ENCODE measurements at regions not wholly inside any gene's neighbourhood (a gene's known extent, or its start where the extent isn't known, plus 50 kb on each side); places are given as distances from the start of the nearest gene placed in this dataset.
"Not testable (repeated sequence)": the region's sequence is repeated elsewhere in the genome, so short reads cannot be mapped to it uniquely, and the experiment has no call there.

DNA sequence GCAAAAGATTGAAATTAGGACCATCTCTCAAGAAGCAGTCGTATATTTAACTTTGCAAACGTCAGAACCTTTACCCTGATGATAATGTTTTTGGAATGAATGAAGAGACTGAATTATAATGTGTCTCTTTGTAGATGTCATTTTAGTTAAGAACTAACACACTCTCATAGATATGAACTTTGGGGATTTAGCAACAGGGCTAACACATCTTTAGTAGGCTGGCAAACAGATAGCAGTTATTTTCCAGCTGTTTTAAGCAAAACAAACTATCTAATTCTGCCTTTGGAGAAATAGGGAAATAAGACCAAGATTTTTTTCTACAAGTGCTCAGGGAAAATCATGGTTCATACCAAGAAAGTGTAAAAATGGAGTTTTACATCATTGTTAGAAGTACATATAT is 469.7 kb downstream of the SPATA31D1 start:
- no peak for DNase-seq

DNA sequence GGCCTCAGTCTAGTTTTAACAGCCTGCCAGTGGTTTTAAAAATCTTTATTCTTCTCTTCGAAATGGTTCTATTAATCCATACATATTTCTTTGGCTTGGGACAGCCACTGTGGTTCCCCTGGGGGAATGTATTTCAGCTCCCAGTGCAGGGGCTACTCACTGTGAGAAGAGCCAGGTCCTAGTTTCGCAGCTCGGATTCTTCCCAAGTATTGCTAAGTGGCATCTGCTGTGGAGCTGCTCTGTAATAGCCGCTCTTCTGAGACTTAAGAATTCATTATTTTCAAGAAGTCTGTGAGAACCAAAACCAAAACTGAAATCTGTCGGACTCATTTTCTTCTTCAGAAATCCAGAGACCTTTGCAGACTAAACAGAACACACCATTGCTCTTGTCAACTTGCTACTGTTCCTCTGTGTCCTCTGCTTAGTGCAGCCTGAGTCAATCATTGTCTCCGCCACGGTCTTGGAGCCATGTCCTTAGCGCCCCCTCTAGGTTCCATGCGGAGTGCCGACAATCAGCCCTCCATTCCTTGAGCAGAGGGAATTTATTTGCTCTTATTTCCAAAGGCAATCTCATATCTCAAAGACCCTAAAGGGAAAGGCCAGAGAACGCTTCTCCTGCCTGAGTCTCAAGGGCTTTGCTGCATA is 478.2 kb downstream of the SPATA31D1 start:
- no peak for DNase-seq

DNA sequence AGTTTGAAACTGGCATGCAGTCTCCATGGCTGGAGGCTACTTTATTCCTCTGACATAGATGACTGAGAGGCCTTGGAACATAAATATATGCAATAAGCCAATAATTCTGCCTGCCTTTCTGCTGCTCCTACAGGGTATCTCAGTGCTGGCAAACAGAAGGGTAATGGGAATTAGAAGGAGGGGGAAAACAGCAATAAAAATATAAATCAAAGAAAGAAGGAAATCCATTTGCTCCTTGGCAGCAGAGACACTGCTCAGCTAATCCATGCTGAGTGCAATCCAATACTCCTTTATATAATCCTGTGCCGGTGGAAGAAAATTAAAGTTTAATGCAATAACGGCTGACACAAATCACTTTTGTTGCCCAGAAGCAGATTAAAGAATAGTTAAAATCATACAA is 478.9 kb downstream of the SPATA31D1 start:
- DNase-seq: no peak

DNA sequence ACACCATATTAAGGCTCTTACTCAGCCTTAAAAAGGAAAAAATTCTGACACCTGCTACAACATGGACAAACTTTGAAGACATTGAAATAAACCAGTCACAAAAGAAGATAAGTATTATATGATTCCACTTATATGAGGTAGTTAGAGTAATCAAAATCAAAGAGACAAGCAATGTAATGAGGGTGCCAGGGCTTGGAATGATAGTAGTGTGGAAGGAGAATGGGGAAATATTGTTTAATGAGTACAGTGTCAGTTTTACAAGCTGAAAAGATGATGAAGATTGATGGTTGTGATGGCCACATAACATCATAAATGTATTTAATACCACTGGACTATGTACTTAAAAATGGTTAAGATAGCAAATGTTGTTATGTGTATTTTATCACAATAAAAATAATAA is 485.7 kb downstream of the SPATA31D1 start:
- DNase-seq: no peak

DNA sequence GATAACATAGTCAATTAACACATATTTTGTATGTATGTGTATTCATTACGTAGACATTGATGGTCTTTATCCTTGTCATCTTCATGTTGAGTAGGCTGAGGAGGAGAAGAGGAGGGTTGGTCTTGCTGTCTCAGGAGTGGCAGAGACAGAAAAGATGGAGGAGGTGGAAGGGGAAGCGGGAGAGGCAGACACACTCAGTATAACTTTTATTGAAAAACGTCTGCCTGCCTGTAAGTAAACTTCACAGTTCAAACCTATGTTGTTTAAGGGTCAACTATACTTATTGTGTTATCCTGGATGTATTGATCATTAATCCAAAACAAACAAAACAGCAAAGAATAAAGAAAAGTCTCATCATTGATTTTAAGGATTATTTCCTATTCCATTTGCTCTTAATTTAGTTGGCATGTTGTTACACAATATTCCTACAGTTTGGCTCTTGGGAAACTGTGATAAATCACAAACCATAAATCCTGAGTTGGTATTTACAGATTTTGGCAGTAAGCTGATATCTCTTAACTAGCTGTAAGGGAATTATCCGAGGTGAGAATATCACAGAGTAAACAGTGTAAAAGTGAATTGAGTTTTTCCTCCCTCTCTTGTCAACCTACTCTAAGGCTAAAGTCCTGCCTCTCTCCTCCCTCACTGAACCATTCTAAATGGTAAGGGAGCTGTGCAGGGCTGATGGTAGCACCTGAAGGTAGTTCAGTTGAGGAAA is 487.2 kb downstream of the SPATA31D1 start:
- no peak for DNase-seq

DNA sequence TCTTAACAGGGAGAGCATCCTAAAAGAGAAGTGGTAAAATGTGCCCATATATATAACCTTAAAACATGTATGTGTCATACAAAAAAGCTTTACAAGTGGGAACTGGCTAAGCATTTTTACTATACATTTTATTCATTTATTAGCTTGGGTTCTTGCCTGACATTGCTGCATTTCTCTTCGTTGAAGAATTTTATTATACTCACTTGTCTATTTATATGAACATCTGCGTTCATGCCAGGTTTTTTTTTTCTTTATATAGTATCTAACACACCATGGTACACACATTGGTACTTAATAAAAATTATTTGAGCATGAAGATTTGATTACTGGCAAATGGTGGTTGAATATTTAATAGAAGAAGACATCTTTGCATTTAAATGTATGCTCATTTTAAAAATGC is 492.3 kb downstream of the SPATA31D1 start:
- no peak for DNase-seq

DNA sequence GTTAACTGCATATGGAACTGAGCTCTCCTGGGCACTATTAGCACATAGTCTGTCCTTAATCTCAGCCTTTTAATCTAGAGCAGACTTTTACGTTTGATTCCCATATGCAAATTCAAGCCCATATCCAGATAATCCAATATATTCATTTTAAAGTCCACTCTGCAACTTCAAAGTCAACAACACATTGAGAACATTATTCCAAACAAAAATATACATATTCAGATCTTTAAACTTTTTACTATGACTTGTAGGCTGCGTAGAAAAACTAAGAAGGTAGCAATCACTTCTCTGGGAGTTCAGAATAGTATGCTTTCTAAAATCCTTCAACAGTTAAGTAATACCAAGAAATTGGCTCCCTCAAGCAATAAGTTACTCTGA is 499.4 kb downstream of the SPATA31D1 start:
- DNase-seq: no peak

DNA sequence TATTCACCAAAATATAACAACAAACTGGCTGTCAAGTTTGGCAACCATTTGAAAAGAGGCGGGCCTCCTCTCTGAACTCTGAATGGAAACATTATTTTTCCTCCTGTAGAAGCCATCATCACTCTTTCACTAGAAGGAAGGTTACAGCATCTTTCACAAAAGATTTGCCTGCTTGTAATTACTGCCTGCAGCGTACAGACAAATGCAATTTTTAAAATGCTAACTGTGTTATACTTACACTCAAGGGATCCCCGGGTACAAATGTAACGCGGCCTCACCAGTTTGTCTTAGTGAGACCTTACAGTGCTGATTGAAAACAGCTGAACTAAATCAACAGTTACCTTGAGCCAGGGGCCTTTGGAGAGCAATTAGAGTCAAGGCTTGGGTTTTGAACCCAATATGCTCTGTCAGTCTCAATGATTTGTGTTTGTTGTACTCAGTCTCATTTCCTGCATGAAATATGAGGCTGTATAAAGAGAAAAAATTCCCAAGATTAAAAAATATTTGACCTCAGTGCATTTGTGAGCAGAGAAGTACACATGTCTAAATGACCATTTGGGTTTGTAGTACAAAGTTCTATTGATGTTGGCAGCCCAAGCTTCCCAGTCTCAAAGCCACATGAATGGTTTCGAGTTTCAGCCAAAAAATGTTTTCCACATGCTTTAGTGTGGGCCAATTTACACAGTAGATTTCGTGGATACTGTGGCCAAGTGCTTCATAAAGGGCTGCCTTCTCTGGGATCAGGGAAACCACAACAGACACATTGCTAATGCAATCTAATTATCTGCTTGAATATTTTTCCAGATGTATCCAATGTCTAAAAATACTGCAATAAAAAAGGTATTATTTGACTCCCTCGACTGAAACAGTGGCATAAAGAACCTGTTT is 500.0 kb downstream of the SPATA31D1 start:
- DNase-seq: peak; percentile 75

DNA sequence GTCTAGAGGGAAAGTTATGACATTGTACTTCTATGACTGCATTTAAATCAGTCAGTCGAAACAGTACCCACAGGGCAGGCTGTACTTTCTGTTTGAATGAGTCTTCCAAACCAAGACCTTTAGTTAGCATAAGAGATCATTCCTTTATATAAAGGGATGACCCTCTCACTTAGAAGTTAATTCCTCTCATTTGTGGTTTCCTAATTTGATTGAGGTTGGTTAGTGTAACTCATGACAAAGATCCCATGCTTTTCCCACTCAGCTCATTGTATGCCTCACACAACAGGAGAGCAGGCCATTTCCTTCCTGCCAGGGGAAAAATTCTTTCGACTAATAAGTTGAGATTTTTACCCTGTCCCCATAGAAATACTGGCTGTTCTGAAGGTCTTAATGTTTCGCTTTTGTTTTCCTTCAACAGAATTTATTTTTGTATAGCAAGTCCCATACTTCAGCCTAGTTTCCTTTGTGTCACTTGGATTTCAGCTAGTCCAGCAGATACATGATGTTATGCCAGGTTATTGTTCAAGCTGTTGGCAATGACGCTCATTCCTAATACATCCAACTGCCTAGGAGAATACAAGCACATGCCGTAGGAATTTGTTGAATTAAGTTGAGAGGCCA is 500.7 kb downstream of the SPATA31D1 start:
- no peak for DNase-seq

DNA sequence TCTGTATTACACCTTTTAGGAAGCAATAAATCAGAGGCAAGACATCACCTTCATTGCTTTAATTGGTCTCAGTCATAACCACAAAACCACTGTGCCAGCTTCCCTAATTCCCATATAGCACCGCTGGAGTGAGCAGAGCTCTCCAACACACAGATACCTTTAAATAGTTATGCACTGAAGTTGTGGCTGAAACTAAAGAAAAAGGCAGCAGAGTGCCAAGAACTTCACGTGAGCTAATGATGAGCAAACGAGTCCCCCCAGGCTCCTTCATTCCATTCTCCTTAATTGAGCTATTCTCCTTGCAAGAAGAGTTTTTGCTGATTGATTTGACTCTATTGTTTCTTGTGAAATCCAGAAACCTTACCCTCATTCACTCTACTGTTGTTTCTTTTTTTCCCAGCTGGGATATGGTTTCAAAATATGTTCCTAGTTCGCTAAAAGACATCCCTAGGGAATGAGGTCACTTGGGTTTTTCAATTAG is 501.5 kb downstream of the SPATA31D1 start:
- no peak for DNase-seq

DNA sequence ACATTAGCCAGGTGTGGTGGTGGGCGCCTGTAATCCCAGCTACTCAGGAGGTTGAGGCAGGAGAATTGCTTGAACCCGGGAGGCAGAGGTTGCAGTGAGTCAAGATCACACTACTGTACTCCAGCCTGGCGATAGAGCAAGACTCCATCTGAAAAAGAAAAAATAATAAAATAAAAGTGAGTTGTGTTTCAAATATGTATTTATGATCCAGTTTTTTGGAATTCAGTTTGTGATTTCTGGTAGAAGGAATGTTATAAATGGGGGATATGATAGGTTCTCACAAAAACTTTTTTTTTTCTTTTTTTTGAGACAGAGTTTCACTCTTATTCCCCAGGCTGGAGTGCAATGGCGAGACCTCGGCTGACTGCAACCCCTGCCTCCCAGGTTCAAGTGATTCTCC is 502.2 kb downstream of the SPATA31D1 start:
- DNase-seq: not testable (repeated sequence)

DNA sequence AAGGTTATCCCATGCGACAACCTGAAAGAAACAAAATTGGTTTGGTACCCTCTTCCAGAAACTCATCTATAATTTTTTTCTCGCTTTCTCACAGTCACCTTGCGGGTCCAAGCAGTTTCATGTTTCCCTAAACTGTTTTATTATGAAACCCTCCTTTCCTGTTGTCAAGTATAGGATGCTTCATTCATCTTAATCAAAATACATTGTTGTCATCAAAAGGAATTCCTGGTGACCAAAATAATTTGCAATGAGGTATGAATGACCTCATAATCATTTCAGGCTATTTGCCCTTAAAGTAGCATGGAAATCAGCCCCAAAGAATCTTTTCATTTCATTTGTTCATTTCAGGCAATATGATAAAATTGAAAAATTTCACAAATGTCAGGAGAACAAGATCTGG is 503.0 kb downstream of the SPATA31D1 start:
- DNase-seq: no peak

DNA sequence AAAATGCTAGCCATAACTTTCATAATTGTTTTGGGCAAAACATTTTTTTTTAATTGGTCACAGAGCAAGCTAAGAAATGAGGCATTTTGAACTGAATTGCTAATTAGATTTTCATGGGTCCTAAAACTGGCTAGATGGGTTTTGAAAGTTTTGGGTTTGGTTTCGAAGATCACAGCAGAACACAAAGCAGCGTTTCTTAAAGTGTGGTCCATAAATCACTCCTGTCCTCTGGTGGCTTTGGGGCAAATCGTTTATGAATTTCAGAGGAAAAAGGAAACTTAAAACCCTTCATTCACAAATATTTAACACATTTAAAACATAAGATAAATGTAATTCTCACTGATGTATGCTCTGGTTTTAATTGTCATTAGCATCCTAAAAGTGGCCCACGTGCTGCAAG is 503.7 kb downstream of the SPATA31D1 start:
- DNase-seq: no peak

DNA sequence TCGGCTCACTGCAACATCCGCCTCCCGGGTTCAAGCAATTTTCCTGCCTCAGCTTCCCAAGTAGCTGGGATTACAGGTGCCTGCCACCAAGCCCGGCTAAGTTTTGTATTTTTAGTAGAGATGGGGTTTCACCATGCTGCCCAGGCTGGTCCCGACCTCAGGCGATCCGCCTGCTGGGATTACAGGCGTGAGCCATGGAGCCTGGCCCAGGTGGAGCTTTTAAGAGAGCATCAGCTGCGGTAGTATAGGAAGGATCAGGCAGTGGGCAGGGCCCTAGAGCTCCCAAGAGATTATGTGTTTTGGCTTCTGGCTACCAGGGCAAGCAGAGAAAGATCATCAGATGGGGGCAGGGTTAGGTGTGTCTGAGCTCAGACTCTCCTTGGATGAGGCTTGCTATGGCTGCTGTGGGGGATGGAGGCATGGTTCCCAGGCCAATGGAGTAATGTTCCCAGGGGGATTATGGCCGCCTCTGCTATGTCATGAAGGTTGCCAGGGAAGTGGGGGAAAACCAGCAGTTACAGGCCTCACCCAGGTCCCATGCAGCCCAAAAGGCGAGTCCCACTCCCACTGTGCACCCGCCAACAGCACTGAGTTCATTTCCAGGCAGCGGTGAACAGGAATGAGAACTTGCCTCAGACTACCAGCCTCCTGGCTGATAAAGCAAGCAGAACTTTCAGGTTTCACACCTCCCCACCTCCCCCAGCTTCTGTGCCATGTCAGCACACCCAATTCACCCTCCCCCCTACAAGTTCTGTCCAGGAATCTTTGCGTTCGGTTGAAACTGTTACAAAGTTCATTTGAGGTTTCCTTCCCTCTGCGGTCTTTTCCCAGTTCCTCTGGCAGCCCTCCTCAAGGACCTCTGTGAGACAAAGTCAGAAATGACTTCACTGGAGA is 507.6 kb downstream of the SPATA31D1 start:
- no peak for DNase-seq

DNA sequence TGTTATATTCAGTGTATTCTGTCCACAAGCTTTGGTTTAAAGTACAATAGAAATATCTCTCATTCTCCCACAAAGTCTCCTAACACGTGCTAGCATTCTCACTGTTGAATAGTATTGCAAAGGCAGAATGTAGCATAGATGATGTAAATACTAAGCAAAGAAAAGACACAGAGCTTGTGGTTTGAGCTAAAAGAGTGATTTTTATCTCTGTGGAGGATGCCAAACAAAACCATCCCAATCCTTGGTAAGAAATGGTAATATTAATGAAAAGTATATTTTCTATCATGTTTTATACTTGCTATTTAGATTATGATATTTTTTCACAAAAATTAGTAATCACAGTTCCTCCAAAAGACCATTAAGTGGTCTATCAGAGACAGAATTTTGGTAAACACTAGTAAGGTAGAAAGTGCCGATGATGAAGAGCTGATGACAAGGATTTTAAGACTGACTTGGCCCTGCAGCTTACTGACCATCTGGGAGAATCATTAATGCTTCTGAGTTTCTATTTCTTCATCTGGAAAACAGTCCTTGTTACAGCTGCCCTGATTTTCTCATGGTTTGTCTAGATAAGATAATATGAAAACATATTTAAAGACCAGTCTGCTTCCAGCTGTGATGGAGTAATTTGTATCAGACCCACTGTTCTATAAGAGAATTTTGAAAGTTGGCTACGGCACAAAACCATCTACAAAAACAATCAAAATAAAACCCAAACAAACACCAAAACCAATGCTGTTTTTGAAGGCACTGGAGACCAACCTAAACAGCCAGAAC is 510.2 kb downstream of the SPATA31D1 start:
- DNase-seq: no peak

DNA sequence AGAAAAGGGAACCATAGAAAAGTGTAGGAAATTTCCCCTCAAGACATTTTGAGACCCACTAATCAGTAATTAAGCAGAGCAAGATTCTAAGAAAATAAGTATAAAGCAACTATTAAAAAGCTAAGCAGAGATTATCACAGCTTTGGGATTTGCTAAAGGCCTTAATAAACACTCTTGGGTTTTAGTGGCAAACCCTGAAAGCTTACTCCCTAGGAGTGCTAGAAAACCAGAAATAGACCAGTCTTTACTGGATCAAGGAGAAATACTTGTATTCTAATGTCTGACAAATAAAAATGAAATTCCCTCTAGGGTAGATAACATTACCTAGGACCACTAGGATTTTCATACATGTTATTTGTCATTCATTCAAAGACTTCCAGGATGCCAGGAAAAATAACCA is 510.8 kb downstream of the SPATA31D1 start:
- no peak for DNase-seq

DNA sequence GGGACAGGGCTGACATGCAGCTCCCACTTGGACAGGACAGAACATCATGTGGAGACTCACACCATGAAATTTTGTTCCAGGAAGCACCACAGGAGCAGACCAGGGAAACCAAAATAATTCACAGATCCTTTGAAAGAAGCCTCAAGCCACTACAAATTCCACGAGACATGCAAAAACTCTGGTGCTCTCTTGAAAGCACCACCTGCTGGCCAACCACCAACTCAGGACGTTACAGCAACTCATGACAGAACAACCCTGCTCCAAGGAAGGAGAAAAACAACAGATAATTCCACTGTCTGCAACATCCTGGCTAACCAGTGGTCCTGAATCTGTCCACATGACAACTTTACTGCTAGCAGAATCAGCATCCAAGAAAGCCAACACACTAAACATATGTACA is 516.0 kb downstream of the SPATA31D1 start:
- DNase-seq: no peak

DNA sequence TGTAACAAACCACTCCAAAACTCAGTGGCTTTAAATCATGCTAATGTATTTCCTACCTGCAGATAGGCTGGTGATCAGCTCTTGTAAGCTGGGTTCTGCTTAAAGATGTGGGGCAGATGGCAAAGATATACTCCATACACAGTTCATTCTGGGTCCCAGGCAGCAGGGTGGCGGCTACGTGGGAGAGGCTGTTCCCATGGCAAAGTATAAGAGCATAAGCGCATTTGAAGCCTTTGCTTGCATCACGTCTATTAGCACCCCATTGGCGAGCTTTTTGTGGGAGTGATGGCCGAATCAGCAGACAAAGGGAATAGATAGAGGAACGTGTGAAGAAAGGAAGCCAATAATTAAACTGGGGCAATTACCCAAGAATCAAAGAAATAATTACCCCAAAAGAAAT is 523.1 kb downstream of the SPATA31D1 start:
- no peak for DNase-seq

DNA sequence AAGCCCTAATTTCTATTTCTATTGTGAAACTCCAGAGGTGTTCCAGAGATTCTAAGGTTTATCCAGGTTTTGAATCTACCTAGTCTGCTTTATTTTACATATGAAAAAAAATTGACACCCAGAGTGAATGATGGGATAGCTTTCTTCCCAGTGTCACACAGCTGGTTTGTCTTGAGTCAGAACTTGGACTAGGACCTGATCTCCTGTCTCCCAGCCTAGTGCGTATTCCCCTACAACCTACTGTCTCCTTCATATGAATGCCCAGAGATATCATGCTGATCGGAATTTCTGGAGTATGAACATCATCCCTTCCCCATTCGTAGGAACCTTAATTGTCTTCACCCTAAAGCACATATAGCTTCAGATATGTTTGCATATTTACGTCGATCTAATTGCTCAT is 524.2 kb downstream of the SPATA31D1 start:
- DNase-seq: no peak

DNA sequence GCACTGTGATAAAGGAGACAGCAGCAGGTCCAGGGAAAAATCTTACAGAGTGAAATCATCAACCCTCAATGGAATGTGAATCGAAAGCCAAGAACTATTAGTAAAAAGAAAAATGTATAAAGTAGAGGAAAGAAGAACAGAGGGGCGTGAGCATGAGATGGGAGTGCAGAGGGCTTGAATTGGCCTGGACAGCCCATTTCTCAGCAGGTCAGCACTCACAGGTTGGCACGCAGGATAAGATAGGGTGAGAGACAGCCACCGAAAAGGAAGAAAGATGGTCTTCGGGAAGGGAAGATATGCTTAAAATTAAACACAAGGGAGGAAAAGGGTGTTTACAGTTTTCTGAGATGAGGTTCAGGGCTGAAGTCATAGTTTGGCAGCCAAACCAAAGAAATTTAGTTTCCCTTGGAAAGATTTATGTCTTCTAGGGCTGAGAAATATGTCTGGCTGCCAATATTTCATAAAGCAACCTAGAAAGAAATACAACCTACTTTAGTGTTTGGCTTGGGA is 524.7 kb downstream of the SPATA31D1 start:
- DNase-seq: no peak

All from NCI-H1092 (cell line).